ENCODE measurements at regions not wholly inside any gene's neighbourhood (a gene's known extent, or its start where the extent isn't known, plus 50 kb on each side); places are given as distances from the start of the nearest gene placed in this dataset.

DNA sequence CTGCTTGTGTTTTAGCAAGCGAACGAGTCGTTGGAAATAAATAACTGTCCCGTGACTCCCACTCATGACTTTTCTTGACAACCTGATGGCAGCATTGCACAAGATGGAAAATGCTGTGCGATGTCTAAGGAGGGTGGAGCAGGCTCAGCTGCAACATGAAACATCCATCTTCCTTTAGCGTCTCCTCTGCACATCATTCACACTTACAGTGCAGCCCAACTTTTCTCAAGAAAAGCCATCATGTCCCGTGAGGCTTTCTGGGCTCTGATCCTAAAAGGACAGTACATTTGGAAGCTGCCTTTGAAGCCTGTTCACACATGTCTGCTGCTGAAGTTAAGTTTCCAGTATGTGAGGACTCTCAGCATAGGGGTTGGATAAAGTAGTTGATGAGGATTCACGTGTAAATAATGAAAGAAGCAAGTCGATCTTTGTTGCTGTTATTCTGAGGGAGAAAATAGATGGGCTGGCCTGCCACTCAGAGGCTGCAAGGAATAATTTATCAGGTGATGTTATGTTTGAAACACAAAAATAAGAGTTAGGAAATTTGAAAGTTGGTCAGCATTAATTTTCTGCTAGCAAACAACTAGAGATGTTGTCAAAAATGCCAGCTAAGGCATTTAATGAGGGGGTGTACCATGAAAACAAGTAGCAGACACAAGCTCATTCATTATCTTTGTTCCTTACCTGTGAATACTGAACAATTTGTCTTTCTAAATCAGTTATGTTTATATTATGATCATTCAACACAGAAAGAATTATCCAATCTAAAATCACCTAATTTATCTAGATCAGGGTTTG, 328.7 kb upstream of the ZFP42 start:
- TF ChIP-seq, protein P1, sequence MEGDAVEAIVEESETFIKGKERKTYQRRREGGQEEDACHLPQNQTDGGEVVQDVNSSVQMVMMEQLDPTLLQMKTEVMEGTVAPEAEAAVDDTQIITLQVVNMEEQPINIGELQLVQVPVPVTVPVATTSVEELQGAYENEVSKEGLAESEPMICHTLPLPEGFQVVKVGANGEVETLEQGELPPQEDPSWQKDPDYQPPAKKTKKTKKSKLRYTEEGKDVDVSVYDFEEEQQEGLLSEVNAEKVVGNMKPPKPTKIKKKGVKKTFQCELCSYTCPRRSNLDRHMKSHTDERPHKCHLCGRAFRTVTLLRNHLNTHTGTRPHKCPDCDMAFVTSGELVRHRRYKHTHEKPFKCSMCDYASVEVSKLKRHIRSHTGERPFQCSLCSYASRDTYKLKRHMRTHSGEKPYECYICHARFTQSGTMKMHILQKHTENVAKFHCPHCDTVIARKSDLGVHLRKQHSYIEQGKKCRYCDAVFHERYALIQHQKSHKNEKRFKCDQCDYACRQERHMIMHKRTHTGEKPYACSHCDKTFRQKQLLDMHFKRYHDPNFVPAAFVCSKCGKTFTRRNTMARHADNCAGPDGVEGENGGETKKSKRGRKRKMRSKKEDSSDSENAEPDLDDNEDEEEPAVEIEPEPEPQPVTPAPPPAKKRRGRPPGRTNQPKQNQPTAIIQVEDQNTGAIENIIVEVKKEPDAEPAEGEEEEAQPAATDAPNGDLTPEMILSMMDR (tag by site-specific recombination; IDR thresholded peaks at IDR 0.05): no peak
- TF ChIP-seq YY1 (tag by site-specific recombination; IDR thresholded peaks at IDR 0.05) (no peak), TCF7L2 (IDR thresholded peaks at IDR 0.05; ENCODE audit: borderline replicate concordance, low read depth, low read length) (no peak), ZNF768 (tag by site-specific recombination; IDR thresholded peaks at IDR 0.05) (no peak), ZNF544 (tag by site-specific recombination; IDR thresholded peaks at IDR 0.05) (no peak), SP2 (tag by site-specific recombination; IDR thresholded peaks at IDR 0.05) (no peak), ZNF292 (tag by site-specific recombination; IDR thresholded peaks at IDR 0.05; ENCODE audit: borderline replicate concordance, low read depth) (no peak)
- TF ChIP-seq, protein P2, sequence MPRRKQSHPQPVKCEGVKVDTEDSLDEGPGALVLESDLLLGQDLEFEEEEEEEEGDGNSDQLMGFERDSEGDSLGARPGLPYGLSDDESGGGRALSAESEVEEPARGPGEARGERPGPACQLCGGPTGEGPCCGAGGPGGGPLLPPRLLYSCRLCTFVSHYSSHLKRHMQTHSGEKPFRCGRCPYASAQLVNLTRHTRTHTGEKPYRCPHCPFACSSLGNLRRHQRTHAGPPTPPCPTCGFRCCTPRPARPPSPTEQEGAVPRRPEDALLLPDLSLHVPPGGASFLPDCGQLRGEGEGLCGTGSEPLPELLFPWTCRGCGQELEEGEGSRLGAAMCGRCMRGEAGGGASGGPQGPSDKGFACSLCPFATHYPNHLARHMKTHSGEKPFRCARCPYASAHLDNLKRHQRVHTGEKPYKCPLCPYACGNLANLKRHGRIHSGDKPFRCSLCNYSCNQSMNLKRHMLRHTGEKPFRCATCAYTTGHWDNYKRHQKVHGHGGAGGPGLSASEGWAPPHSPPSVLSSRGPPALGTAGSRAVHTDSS (tag by site-specific recombination; IDR thresholded peaks at IDR 0.05): no peak
- TF ChIP-seq, protein P3, sequence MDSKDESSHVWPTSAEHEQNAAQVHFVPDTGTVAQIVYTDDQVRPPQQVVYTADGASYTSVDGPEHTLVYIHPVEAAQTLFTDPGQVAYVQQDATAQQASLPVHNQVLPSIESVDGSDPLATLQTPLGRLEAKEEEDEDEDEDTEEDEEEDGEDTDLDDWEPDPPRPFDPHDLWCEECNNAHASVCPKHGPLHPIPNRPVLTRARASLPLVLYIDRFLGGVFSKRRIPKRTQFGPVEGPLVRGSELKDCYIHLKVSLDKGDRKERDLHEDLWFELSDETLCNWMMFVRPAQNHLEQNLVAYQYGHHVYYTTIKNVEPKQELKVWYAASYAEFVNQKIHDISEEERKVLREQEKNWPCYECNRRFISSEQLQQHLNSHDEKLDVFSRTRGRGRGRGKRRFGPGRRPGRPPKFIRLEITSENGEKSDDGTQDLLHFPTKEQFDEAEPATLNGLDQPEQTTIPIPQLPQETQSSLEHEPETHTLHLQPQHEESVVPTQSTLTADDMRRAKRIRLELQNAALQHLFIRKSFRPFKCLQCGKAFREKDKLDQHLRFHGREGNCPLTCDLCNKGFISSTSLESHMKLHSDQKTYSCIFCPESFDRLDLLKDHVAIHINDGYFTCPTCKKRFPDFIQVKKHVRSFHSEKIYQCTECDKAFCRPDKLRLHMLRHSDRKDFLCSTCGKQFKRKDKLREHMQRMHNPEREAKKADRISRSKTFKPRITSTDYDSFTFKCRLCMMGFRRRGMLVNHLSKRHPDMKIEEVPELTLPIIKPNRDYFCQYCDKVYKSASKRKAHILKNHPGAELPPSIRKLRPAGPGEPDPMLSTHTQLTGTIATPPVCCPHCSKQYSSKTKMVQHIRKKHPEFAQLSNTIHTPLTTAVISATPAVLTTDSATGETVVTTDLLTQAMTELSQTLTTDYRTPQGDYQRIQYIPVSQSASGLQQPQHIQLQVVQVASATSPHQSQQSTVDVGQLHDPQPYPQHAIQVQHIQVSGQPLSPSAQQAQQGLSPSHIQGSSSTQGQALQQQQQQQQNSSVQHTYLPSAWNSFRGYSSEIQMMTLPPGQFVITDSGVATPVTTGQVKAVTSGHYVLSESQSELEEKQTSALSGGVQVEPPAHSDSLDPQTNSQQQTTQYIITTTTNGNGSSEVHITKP (tag by site-specific recombination; IDR thresholded peaks at IDR 0.05): no peak

Measured in HEK293 (cell line).